Endothelial cell of umbilical vein (primary cell): ENCODE measurements at regions not wholly inside any gene's neighbourhood (a gene's known extent, or its start where the extent isn't known, plus 50 kb on each side); places are given as distances from the start of the nearest gene placed in this dataset.

Experiments
- BruUV-seq: library from RNA; stranded (reverse); fragments of 400-500 nt; replicated peaks from 2 replicates; lab custom pipeline; 2021; lab: Mats Ljungman, UMichigan
- CTCF ChIA-PET: fragments of 300-600, 350-600 bp; sonication (Branson Sonifier 250); formaldehyde crosslinking; loops from one replicate; lab custom pipeline; 2021; ENCODE audit warnings: antibody characterized with exemption, inconsistent platforms; lab: Charles Lee
- POLR2A ChIA-PET: fragments of 300-600, 350-600 bp; sonication (Branson Sonifier 250); formaldehyde crosslinking; loops from one replicate; lab custom pipeline; 2021; ENCODE audit warnings: antibody characterized with exemption, inconsistent platforms; lab: Charles Lee
- DNase-seq: peaks from one replicate; pipeline ENCODE4 v3.0.0-alpha.2; 2011; ENCODE audit warnings: low read depth, low spot score
- FAIRE-seq: peaks from 2 replicates; lab custom pipeline; 2011; peaks lifted over from hg19 to GRCh38; lab: Jason Lieb, UNC
- H2AFZ ChIP-seq: 2 replicates; pipeline ENCODE4 v1.6.0; 2012; ENCODE audit warnings: low read depth, low read length, control low read depth, inconsistent platforms
- H3K27ac ChIP-seq: 2 replicates; pipeline ENCODE4 v1.5.1; 2011; ENCODE audit warnings: low read depth, mild to moderate bottlenecking, control low read depth, low read length, moderate library complexity; ENCODE audit not compliant: insufficient read depth
- H3K27me3 ChIP-seq, 2 experiments: 2 replicates each; pipeline versions ENCODE4 v1.6.0 to v1.6.1; 2011; ENCODE audit warnings: low read length in 2 of 2, mixed read lengths in 1 of 2; ENCODE audit not compliant: control insufficient read depth in 2 of 2, insufficient read depth in 2 of 2
- H3K36me3 ChIP-seq, 2 experiments: 2 replicates in 1 of 2; 3 replicates in 1 of 2; pipeline ENCODE4 v1.5.1; 2011; ENCODE audit warnings: low read length in 2 of 2, mild to moderate bottlenecking in 1 of 2, moderate library complexity in 1 of 2; ENCODE audit not compliant: control insufficient read depth in 2 of 2, insufficient read depth in 2 of 2; ENCODE audit errors: extremely low read depth in 1 of 2
- H3K4me1 ChIP-seq: 3 replicates; pipeline ENCODE4 v1.5.1; 2011; ENCODE audit warnings: mild to moderate bottlenecking, low read length; ENCODE audit not compliant: control insufficient read depth, insufficient read depth; ENCODE audit errors: extremely low read depth
- H3K4me2 ChIP-seq: 2 replicates; pipeline ENCODE4 v1.6.1; 2011; ENCODE audit warnings: low read length, control low read depth, mixed read lengths; ENCODE audit not compliant: insufficient read depth
- H3K4me3 ChIP-seq, 3 experiments: fragments of 200-600 bp in 1 of 3; sonication (generic), shearing (Covaris generic) in 1 of 3; replicated peaks in 1 of 3; 2 replicates each; pipeline ENCODE4 v1.5.1; 2011 to 2016; ENCODE audit warnings: control low read depth in 3 of 3, low read length in 3 of 3, mild to moderate bottlenecking in 2 of 3, inconsistent platforms in 1 of 3, low read depth in 1 of 3, moderate library complexity in 1 of 3; ENCODE audit not compliant: insufficient read depth in 1 of 3
- H3K79me2 ChIP-seq: 2 replicates; pipeline ENCODE4 v1.6.0; 2012; ENCODE audit warnings: low read length, inconsistent platforms; ENCODE audit not compliant: control insufficient read depth, insufficient read depth
- H3K9ac ChIP-seq: replicated peaks from 2 replicates; pipeline ENCODE3; 2011; ENCODE audit warnings: low read length, control low read depth; ENCODE audit not compliant: insufficient read depth; ENCODE audit errors: extremely low read depth
- H3K9me1 ChIP-seq: replicated peaks from 3 replicates; pipeline ENCODE4 v1.6.0; 2011; ENCODE audit warnings: mild to moderate bottlenecking, low read length; ENCODE audit not compliant: control insufficient read depth, insufficient read depth; ENCODE audit errors: extremely low read depth
- H3K9me3 ChIP-seq: replicated peaks from 2 replicates; pipeline ENCODE4 v1.5.1; 2012; ENCODE audit warnings: low read length, inconsistent platforms; ENCODE audit not compliant: control insufficient read depth, insufficient read depth
- H4K20me1 ChIP-seq: replicated peaks from 2 replicates; pipeline ENCODE3; 2011; ENCODE audit warnings: mild to moderate bottlenecking, low read length; ENCODE audit not compliant: control insufficient read depth, insufficient read depth; ENCODE audit errors: extremely low read depth
- EZH2 ChIP-seq: IDR thresholded peaks from 2 replicates; pipeline ENCODE4 v1.6.1; 2012; ENCODE audit warnings: borderline replicate concordance, low read depth, mild to moderate bottlenecking, moderate library complexity, low read length, inconsistent platforms; ENCODE audit not compliant: severe bottlenecking
- FOS ChIP-seq: IDR thresholded peaks from 2 replicates; pipeline ENCODE4 v1.6.1; 2011; ENCODE audit warnings: mild to moderate bottlenecking, low read length, moderate library complexity, borderline replicate concordance; ENCODE audit not compliant: insufficient read depth
- GATA2 ChIP-seq: IDR thresholded peaks from 2 replicates; pipeline ENCODE4 v1.7.0; 2011; ENCODE audit warnings: low read depth, mild to moderate bottlenecking, moderate library complexity, mixed read lengths, low read length; ENCODE audit not compliant: insufficient read length, insufficient read depth
- MYC ChIP-seq: IDR thresholded peaks from one replicate; pipeline ENCODE4 v1.6.1; 2011; ENCODE audit warnings: mild to moderate bottlenecking, low read depth, low read length
- POLR2A ChIP-seq: IDR thresholded peaks from 2 replicates; pipeline ENCODE4 v1.6.1; 2012; ENCODE audit warnings: low read depth, mild to moderate bottlenecking, control low read depth, low read length
- POLR2AphosphoS5 ChIP-seq: IDR thresholded peaks from 2 replicates; pipeline ENCODE4 v1.6.1; 2012; ENCODE audit warnings: low read depth, mild to moderate bottlenecking, control low read depth, low read length, moderate library complexity; ENCODE audit not compliant: insufficient read depth
- dilution Hi-C: fragments of 300-500 bp; cut with MboI; formaldehyde crosslinking; loops from one replicate; pipeline ENCODE4 v1.15.0; 2019; ENCODE audit warnings: low sequenced_read_pairs; ENCODE audit not compliant: extremely low pct_ligation_motif_present
- intact Hi-C: fragments of 100-400 bp; cut with micrococcal nuclease; formaldehyde crosslinking; loops from one replicate; pipeline ENCODE4 v1.10.0; 2022
- TF ChIP-seq, protein P1 (sequence below), 2 donors: IDR thresholded peaks; 1 replicate in 1 of 2; 2 replicates in 1 of 2; pipeline ENCODE4 v1.5.1; 2011; ENCODE audit warnings: low read length in 2 of 2, mild to moderate bottlenecking in 2 of 2, moderate library complexity in 2 of 2, control low read depth in 1 of 2, inconsistent platforms in 1 of 2, low read depth in 1 of 2; ENCODE audit not compliant: insufficient read depth in 1 of 2; ENCODE audit errors: extremely low read depth in 1 of 2
- TF ChIP-seq, protein P2 (sequence below): IDR thresholded peaks from 2 replicates; pipeline ENCODE4 v1.6.1; 2011; ENCODE audit not compliant: insufficient read depth, insufficient read length

DNA sequence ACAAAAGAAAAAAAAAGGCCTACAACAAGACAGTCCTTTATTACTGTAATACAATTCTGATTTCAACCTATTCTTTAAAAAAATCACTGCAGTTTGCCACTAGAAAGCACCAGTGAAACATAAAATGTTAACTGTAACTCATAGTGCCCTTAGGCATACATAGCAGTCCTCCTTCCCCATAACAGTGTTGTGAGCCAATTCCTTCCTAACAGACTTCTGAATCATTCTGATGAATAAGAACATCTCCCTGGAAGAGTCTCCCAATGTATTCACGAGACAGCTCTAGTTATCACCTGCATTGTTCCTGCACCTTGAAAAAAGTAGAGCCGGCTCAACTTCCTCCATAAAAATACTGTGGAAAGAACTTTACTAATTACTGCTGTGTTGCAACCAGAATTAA is 213.6 kb upstream of the FSCB start:
- H3K27ac ChIP-seq = no peak overlapping the region
- POLR2A ChIA-PET = no interaction called here
- TF ChIP-seq POLR2A (no peak), EZH2 (no peak), FOS (no peak), GATA2 (no peak), MYC (no peak), POLR2AphosphoS5 (no peak)
- TF ChIP-seq, protein P1, sequence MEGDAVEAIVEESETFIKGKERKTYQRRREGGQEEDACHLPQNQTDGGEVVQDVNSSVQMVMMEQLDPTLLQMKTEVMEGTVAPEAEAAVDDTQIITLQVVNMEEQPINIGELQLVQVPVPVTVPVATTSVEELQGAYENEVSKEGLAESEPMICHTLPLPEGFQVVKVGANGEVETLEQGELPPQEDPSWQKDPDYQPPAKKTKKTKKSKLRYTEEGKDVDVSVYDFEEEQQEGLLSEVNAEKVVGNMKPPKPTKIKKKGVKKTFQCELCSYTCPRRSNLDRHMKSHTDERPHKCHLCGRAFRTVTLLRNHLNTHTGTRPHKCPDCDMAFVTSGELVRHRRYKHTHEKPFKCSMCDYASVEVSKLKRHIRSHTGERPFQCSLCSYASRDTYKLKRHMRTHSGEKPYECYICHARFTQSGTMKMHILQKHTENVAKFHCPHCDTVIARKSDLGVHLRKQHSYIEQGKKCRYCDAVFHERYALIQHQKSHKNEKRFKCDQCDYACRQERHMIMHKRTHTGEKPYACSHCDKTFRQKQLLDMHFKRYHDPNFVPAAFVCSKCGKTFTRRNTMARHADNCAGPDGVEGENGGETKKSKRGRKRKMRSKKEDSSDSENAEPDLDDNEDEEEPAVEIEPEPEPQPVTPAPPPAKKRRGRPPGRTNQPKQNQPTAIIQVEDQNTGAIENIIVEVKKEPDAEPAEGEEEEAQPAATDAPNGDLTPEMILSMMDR (IDR thresholded peaks at IDR 0.05; ENCODE audit: extremely low read depth in 1 of 2, insufficient read depth in 1 of 2, low read depth in 1 of 2, low read length in 2 of 2) = no peak
- TF ChIP-seq, protein P2, sequence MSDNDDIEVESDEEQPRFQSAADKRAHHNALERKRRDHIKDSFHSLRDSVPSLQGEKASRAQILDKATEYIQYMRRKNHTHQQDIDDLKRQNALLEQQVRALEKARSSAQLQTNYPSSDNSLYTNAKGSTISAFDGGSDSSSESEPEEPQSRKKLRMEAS = no peak

More for the DNA sequence above, 213.6 kb upstream of the FSCB start:
- no peak overlapping the region for H3K4me2 ChIP-seq
- intact Hi-C loops = no loop called here
- dilution Hi-C loops = no loop called here
- no peaks in the 10 kb centered on the region for H3K36me3 ChIP-seq
- no peaks in the 10 kb centered on the region for H3K9me3 ChIP-seq
- H2AFZ ChIP-seq = no peak overlapping the region
- no peaks in the 10 kb centered on the region for H4K20me1 ChIP-seq
- H3K27me3 ChIP-seq = no peaks in the 10 kb centered on the region
- FAIRE-seq (no peak), DNase-seq (no peak)
- BruUV-seq = no TSS peak
- H3K9ac ChIP-seq = no peak overlapping the region
- no peaks in the 10 kb centered on the region for H3K4me1 ChIP-seq
- H3K4me3 ChIP-seq = no peak overlapping the region
- CTCF ChIA-PET = no interaction called here
- H3K9me1 ChIP-seq = no peaks in the 10 kb centered on the region
- H3K79me2 ChIP-seq = no peaks in the 10 kb centered on the region
